SK-N-SH (cell line): ENCODE measurements at regions not wholly inside any gene's neighbourhood (a gene's known extent, or its start where the extent isn't known, plus 50 kb on each side); places are given as distances from the start of the nearest gene placed in this dataset.

Experiments
- CTCF ChIA-PET: fragments of 300-600, 350-600 bp; formaldehyde crosslinking; extraction: SDS; loops from one replicate; lab custom pipeline; 2021; lab: Yijun Ruan, JAX
- POLR2A ChIA-PET: fragments of 350-600 bp; sonication (Branson Sonifier 250); formaldehyde crosslinking; extraction: SDS; loops from one replicate; lab custom pipeline; 2020; ENCODE audit warnings: antibody characterized with exemption, inconsistent platforms; lab: Yijun Ruan, JAX
- DNase-seq: peaks from one replicate; pipeline ENCODE4 v3.0.0; 2012
- H2AFZ ChIP-seq: fragments of 200-600 bp; sonication (generic); 2 replicates; pipeline ENCODE4 v1.8.1; 2016; ENCODE audit warnings: antibody characterized with exemption, mild to moderate bottlenecking, low read depth
- H3F3A ChIP-seq: fragments of 200-600 bp; sonication (generic); replicated peaks from 2 replicates; pipeline ENCODE3; 2016; ENCODE audit warnings: antibody characterized with exemption, mild to moderate bottlenecking; ENCODE audit not compliant: insufficient read depth
- H3K27ac ChIP-seq, 2 experiments: fragments of 200-500 bp in 1 of 2; fragments of 200-600 bp in 1 of 2; sonication (Bioruptor generic) in 1 of 2; sonication (generic), shearing (Covaris generic) in 1 of 2; 2 replicates each; pipeline versions ENCODE4 v1.5.1 to v1.6.1; 2014 to 2016; ENCODE audit warnings: low read depth in 2 of 2, inconsistent platforms in 1 of 2, low read length in 1 of 2, mild to moderate bottlenecking in 1 of 2, mixed read lengths in 1 of 2
- H3K27me3 ChIP-seq: fragments of 200-600 bp; sonication (generic), shearing (Covaris generic); 2 replicates; pipeline ENCODE4 v1.6.1; 2016; ENCODE audit warnings: mixed run types; ENCODE audit not compliant: insufficient read depth
- H3K36me3 ChIP-seq, 2 experiments: fragments of 200-500 bp in 1 of 2; fragments of 200-600 bp in 1 of 2; sonication (Bioruptor generic) in 1 of 2; sonication (generic) in 1 of 2; replicated peaks in 1 of 2; 2 replicates each; pipeline versions ENCODE3 to v1.5.1; 2014 to 2016; ENCODE audit warnings: low read length in 1 of 2, mild to moderate bottlenecking in 1 of 2; ENCODE audit not compliant: insufficient read depth in 2 of 2, control insufficient read depth in 1 of 2
- H3K4me1 ChIP-seq, 2 experiments: fragments of 200-500 bp in 1 of 2; fragments of 200-600 bp in 1 of 2; sonication (Bioruptor generic) in 1 of 2; sonication (generic), shearing (Covaris generic) in 1 of 2; 2 replicates each; pipeline versions ENCODE4 v1.5.1 to v1.6.1; 2014 to 2016; ENCODE audit warnings: low read depth in 1 of 2, low read length in 1 of 2, mixed run types in 1 of 2; ENCODE audit not compliant: insufficient read depth in 2 of 2, control insufficient read depth in 1 of 2
- H3K4me2 ChIP-seq: fragments of 200-600 bp; sonication (generic), shearing (Covaris generic); 2 replicates; pipeline ENCODE4 v1.6.1; 2017; ENCODE audit warnings: mixed run types
- H3K4me3 ChIP-seq, 2 experiments: fragments of 200-500 bp in 1 of 2; fragments of 200-600 bp in 1 of 2; sonication (Bioruptor generic) in 1 of 2; sonication (generic), shearing (Covaris generic) in 1 of 2; 2 replicates each; pipeline versions ENCODE4 v1.5.1 to v1.8.1; 2014 to 2016; ENCODE audit warnings: low read depth in 2 of 2, inconsistent platforms in 1 of 2, low read length in 1 of 2, mild to moderate bottlenecking in 1 of 2, mixed read lengths in 1 of 2, moderate library complexity in 1 of 2
- H3K79me2 ChIP-seq: fragments of 200-600 bp; sonication (generic); 2 replicates; pipeline ENCODE4 v1.8.1; 2017; ENCODE audit warnings: mild to moderate bottlenecking; ENCODE audit not compliant: insufficient read depth
- H3K9ac ChIP-seq: fragments of 200-600 bp; sonication (generic); 2 replicates; pipeline ENCODE4 v1.6.1; 2017; ENCODE audit warnings: mixed run types
- H3K9me2 ChIP-seq: fragments of 200-600 bp; sonication (generic); 2 replicates; pipeline ENCODE4 v1.6.1; 2017; ENCODE audit warnings: mixed run types
- H3K9me3 ChIP-seq: fragments of 200-600 bp; sonication (generic); 2 replicates; pipeline ENCODE4 v1.6.1; 2017; ENCODE audit warnings: mixed run types, mild to moderate bottlenecking, moderate library complexity
- H4K20me1 ChIP-seq: fragments of 200-600 bp; sonication (generic); 2 replicates; pipeline ENCODE4 v1.6.1; 2017; ENCODE audit warnings: mild to moderate bottlenecking, mixed run types; ENCODE audit not compliant: insufficient read depth
- ELF1 ChIP-seq: IDR thresholded peaks from 2 replicates; pipeline ENCODE4 v1.4.0; 2012
- EP300 ChIP-seq, 2 experiments: IDR thresholded peaks; 2 replicates each; pipeline versions ENCODE4 v1.4.0 to v1.6.1; 2012; ENCODE audit warnings: borderline replicate concordance in 1 of 2, low read depth in 1 of 2, low read length in 1 of 2
- EZH2phosphoT487 ChIP-seq: fragments of 200-600 bp; sonication (generic); IDR thresholded peaks from 2 replicates; pipeline ENCODE4 v1.6.1; 2017; ENCODE audit warnings: low read depth, mixed run types, mild to moderate bottlenecking, antibody characterized with exemption, moderate library complexity, borderline replicate concordance
- FOXM1 ChIP-seq: IDR thresholded peaks from 2 replicates; pipeline ENCODE4 v1.4.0; 2012; ENCODE audit warnings: low read depth, mild to moderate bottlenecking
- GABPA ChIP-seq: IDR thresholded peaks from 2 replicates; pipeline ENCODE4 v1.4.0; 2012; ENCODE audit warnings: low read depth, mild to moderate bottlenecking
- POLR2AphosphoS5 ChIP-seq: IDR thresholded peaks from 2 replicates; pipeline ENCODE4 v1.6.1; 2012; ENCODE audit warnings: low read depth, low read length
- RCOR1 ChIP-seq: fragments of 150-350 bp; IDR thresholded peaks from 2 replicates; pipeline ENCODE4 v1.6.1; 2017; ENCODE audit warnings: antibody characterized with exemption, low read length
- SIN3A ChIP-seq: IDR thresholded peaks from 2 replicates; pipeline ENCODE4 v1.6.1; 2012; ENCODE audit warnings: low read depth, mild to moderate bottlenecking, low read length, moderate library complexity, borderline replicate concordance
- TEAD4 ChIP-seq: IDR thresholded peaks from 2 replicates; pipeline ENCODE4 v1.4.0; 2012; ENCODE audit warnings: mild to moderate bottlenecking, borderline replicate concordance; ENCODE audit not compliant: insufficient read depth
- YY1 ChIP-seq: IDR thresholded peaks from 2 replicates; pipeline ENCODE4 v1.4.0; 2012; ENCODE audit warnings: low read depth, mild to moderate bottlenecking
- WGBS: methylation state at CpG from one replicate; pipeline ENCODE4 v1.1.6; 2017; ENCODE audit warnings: low lambda C conversion rate; 5-methylcytosine and 5-hydroxymethylcytosine counted together
- TF ChIP-seq, protein P1 (sequence below): IDR thresholded peaks from 2 replicates; pipeline ENCODE4 v1.4.0; 2012; ENCODE audit warnings: low read depth, borderline replicate concordance
- TF ChIP-seq, protein P2 (sequence below): fragments of 150-350 bp; IDR thresholded peaks from 2 replicates; pipeline ENCODE4 v1.6.1; 2017; ENCODE audit warnings: antibody characterized with exemption, low read length, low read depth, borderline replicate concordance
- TF ChIP-seq, protein P3 (sequence below): IDR thresholded peaks from 2 replicates; pipeline ENCODE4 v1.4.0; 2012; ENCODE audit warnings: low read depth, borderline replicate concordance
- TF ChIP-seq, protein P4 (sequence below): IDR thresholded peaks from 2 replicates; pipeline ENCODE4 v1.4.0; 2012; ENCODE audit warnings: low read depth

DNA sequence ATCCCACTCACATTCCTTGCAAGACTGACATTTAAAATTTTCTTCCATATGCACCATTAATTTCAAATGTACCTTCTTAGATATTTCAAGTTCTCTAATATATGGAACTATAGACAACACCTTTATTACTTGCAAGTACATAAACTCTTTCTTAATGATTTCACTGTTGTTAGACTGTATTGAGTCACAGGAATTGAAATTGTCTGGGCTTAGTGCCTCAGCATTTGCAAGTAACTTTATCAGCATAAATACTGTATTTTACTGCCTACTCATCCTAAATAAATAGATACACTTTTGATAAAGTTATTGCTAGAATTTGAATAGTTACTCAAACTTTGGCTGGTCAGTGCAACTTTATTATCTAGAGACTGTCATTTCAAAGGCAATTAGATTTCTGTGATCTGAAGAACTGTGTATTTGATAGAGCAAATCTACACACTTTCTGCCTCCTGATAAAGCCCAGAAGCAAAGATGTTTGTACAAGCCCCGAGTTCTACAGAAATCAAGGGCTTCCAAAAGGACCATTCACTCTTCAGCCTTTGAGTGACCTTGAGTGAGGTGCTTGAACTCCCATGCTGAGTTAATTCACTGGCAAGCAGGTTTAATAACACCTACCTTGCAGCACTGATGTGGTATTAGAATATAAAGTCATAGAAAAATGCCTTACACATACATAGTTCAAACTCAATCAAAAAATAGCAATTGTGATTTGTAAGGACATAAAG, 91.6 kb downstream of the COX7C start:
- no peak overlapping the region for H3K4me2 ChIP-seq
- no peak overlapping the region for H2AFZ ChIP-seq
- H3K27ac ChIP-seq = no peak overlapping the region
- POLR2A ChIA-PET = no interaction called here
- no peaks in the 10 kb centered on the region for H3K9me3 ChIP-seq
- no peaks in the 10 kb centered on the region for H3K79me2 ChIP-seq
- no peak for DNase-seq
- WGBS = 0% methylated on average over 1 of the region's 1 CpG
- H3F3A ChIP-seq = no peaks in the 10 kb centered on the region
- no peak overlapping the region for H3K4me3 ChIP-seq
- H3K27me3 ChIP-seq = no peaks in the 10 kb centered on the region
- CTCF ChIA-PET = no interaction called here
- no peak for TF ChIP-seq RCOR1
- TF ChIP-seq, protein P1, sequence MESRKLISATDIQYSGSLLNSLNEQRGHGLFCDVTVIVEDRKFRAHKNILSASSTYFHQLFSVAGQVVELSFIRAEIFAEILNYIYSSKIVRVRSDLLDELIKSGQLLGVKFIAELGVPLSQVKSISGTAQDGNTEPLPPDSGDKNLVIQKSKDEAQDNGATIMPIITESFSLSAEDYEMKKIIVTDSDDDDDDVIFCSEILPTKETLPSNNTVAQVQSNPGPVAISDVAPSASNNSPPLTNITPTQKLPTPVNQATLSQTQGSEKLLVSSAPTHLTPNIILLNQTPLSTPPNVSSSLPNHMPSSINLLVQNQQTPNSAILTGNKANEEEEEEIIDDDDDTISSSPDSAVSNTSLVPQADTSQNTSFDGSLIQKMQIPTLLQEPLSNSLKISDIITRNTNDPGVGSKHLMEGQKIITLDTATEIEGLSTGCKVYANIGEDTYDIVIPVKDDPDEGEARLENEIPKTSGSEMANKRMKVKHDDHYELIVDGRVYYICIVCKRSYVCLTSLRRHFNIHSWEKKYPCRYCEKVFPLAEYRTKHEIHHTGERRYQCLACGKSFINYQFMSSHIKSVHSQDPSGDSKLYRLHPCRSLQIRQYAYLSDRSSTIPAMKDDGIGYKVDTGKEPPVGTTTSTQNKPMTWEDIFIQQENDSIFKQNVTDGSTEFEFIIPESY = no peak
- TF ChIP-seq, protein P2, sequence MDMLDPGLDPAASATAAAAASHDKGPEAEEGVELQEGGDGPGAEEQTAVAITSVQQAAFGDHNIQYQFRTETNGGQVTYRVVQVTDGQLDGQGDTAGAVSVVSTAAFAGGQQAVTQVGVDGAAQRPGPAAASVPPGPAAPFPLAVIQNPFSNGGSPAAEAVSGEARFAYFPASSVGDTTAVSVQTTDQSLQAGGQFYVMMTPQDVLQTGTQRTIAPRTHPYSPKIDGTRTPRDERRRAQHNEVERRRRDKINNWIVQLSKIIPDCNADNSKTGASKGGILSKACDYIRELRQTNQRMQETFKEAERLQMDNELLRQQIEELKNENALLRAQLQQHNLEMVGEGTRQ = no peak
- TF ChIP-seq FOXM1 = no peak
- TF ChIP-seq GABPA = no peak
- TF ChIP-seq, protein P3, sequence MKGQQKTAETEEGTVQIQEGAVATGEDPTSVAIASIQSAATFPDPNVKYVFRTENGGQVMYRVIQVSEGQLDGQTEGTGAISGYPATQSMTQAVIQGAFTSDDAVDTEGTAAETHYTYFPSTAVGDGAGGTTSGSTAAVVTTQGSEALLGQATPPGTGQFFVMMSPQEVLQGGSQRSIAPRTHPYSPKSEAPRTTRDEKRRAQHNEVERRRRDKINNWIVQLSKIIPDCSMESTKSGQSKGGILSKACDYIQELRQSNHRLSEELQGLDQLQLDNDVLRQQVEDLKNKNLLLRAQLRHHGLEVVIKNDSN = no peak
- TF ChIP-seq, protein P4, sequence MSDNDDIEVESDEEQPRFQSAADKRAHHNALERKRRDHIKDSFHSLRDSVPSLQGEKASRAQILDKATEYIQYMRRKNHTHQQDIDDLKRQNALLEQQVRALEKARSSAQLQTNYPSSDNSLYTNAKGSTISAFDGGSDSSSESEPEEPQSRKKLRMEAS = no peak
- no peak for TF ChIP-seq TEAD4
- no peak for TF ChIP-seq POLR2AphosphoS5
- no peak for TF ChIP-seq SIN3A
- no peak for TF ChIP-seq EP300 (IDR thresholded peaks at IDR 0.05; ENCODE audit: borderline replicate concordance in 1 of 2, low read depth in 1 of 2, low read length in 1 of 2)
- TF ChIP-seq ELF1 = no peak
- TF ChIP-seq YY1 = no peak
- TF ChIP-seq EZH2phosphoT487 = no peak
- no peaks in the 10 kb centered on the region for H3K36me3 ChIP-seq
- no peaks in the 10 kb centered on the region for H3K9me2 ChIP-seq
- H4K20me1 ChIP-seq = no peaks in the 10 kb centered on the region
- H3K4me1 ChIP-seq = no peaks in the 10 kb centered on the region
- H3K9ac ChIP-seq = no peak overlapping the region
